CD4-positive, alpha-beta memory T cell (primary cell): ENCODE measurements at regions not wholly inside any gene's neighbourhood (a gene's known extent, or its start where the extent isn't known, plus 50 kb on each side); places are given as distances from the start of the nearest gene placed in this dataset.

ENCODE experiments used
- CTCF ChIA-PET: fragments of 350-600 bp; sonication (Branson Sonifier 250); formaldehyde crosslinking; loops from one replicate; lab custom pipeline; 2021; ENCODE audit warnings: inconsistent platforms; ENCODE audit not compliant: partially characterized antibody; lab: Charles Lee
- POLR2A ChIA-PET: fragments of 350-600 bp; sonication (Branson Sonifier 250); formaldehyde crosslinking; loops from one replicate; lab custom pipeline; 2021; ENCODE audit not compliant: partially characterized antibody; lab: Charles Lee
- DNase-seq, 5 donors: peaks; one replicate each; pipeline versions ENCODE4 v3.0.0 to v3.0.0-alpha.2; 2020 to 2022; ENCODE audit warnings: mixed read lengths in 1 of 5
- H3K27ac ChIP-seq: one replicate; pipeline ENCODE4 v1.7.0; 2013; ENCODE audit warnings: low read depth, low read length
- H3K27me3 ChIP-seq: 2 replicates; pipeline ENCODE4 v1.7.0; 2013; ENCODE audit warnings: mild to moderate bottlenecking, low read length, moderate library complexity; ENCODE audit not compliant: insufficient read depth
- H3K36me3 ChIP-seq: 2 replicates; pipeline ENCODE4 v1.7.0; 2013; ENCODE audit warnings: mild to moderate bottlenecking, low read length, moderate library complexity; ENCODE audit not compliant: insufficient read depth
- H3K4me1 ChIP-seq: 2 replicates; pipeline ENCODE4 v1.7.0; 2013; ENCODE audit warnings: mild to moderate bottlenecking, low read length, moderate library complexity; ENCODE audit not compliant: insufficient read depth
- H3K4me3 ChIP-seq, 2 donors: one replicate each; pipeline ENCODE4 v1.7.0; 2013; ENCODE audit warnings: low read length in 2 of 2, mild to moderate bottlenecking in 1 of 2
- H3K9me3 ChIP-seq, 2 donors: one replicate each; pipeline ENCODE4 v1.7.0; 2013; ENCODE audit warnings: low read length in 2 of 2, control low read depth in 1 of 2; ENCODE audit not compliant: control insufficient read depth in 1 of 2
- H3K27ac Mint-ChIP-seq, 7 donors: one replicate each; pipeline ENCODE4 v1.8.0; 2020 to 2021; ENCODE audit warnings: mixed read lengths in 7 of 7, mild to moderate bottlenecking in 6 of 7, inconsistent platforms in 3 of 7, moderate library complexity in 3 of 7
- H3K27me3 Mint-ChIP-seq, 2 donors: one replicate each; pipeline ENCODE4 v1.8.0; 2020 to 2021; ENCODE audit warnings: mixed read lengths in 2 of 2
- H3K36me3 Mint-ChIP-seq, 2 donors: one replicate each; pipeline ENCODE4 v1.8.0; 2020 to 2021; ENCODE audit warnings: mixed read lengths in 2 of 2, inconsistent platforms in 1 of 2, mild to moderate bottlenecking in 1 of 2
- H3K4me1 Mint-ChIP-seq, 4 donors: one replicate each; pipeline ENCODE4 v1.8.0; 2020 to 2021; ENCODE audit warnings: mixed read lengths in 4 of 4, mild to moderate bottlenecking in 1 of 4
- H3K4me3 Mint-ChIP-seq, 8 donors: one replicate each; pipeline ENCODE4 v1.8.0; 2020 to 2021; ENCODE audit warnings: mixed read lengths in 8 of 8, mild to moderate bottlenecking in 7 of 8, moderate library complexity in 6 of 8, inconsistent platforms in 3 of 8
- H3K9me3 Mint-ChIP-seq, 8 donors: one replicate each; pipeline ENCODE4 v1.8.0; 2020 to 2021; ENCODE audit warnings: mixed read lengths in 8 of 8, mild to moderate bottlenecking in 5 of 8, inconsistent platforms in 3 of 8, moderate library complexity in 1 of 8
- intact Hi-C: fragments of 100-400 bp; cut with micrococcal nuclease; formaldehyde crosslinking; loops from one replicate; pipeline ENCODE4 v1.15.1; 2023

GRCh38 chr5:159836691-159837090, 79.6 kb upstream of the ADRA1B start:
- H3K27ac ChIP-seq = no peak overlapping the region
- H3K4me1 Mint-ChIP-seq = no peaks in the 10 kb centered on the region
- H3K27ac Mint-ChIP-seq = no peak overlapping the region
- ChIA-PET CTCF (no interaction called here), POLR2A (no interaction called here)
- H3K4me1 ChIP-seq = no peaks in the 10 kb centered on the region
- no peaks in the 10 kb centered on the region for H3K36me3 Mint-ChIP-seq
- H3K36me3 ChIP-seq = no peaks in the 10 kb centered on the region
- no peak overlapping the region for H3K4me3 ChIP-seq
- intact Hi-C loops = no loop called here
- H3K27me3 ChIP-seq = no peaks in the 10 kb centered on the region
- DNase-seq = no peak
- H3K27me3 Mint-ChIP-seq = peaks cover 10 to 12% of the 10 kb centered on the region in 2 donors
- no peaks in the 10 kb centered on the region for H3K9me3 ChIP-seq
- H3K4me3 Mint-ChIP-seq = no peak overlapping the region
- H3K9me3 Mint-ChIP-seq = no peaks in the 10 kb centered on the region

GRCh38 chr5:159837860-159838259, 78.4 kb upstream of the ADRA1B start:
- POLR2A ChIA-PET = no interaction called here

GRCh38 chr5:159838551-159839222, 77.6 kb upstream of the ADRA1B start:
- no peak overlapping the region for H3K4me3 Mint-ChIP-seq
- no peaks in the 10 kb centered on the region for H3K4me1 Mint-ChIP-seq
- no peak overlapping the region for H3K27ac Mint-ChIP-seq
- DNase-seq = no peak
- no peaks in the 10 kb centered on the region for H3K4me1 ChIP-seq
- no peak overlapping the region for H3K27ac ChIP-seq
- no peaks in the 10 kb centered on the region for H3K36me3 Mint-ChIP-seq
- no peaks in the 10 kb centered on the region for H3K36me3 ChIP-seq
- no peak overlapping the region for H3K4me3 ChIP-seq
- H3K27me3 Mint-ChIP-seq = peaks cover 7 to 10% of the 10 kb centered on the region in 2 donors
- ChIA-PET POLR2A (no interaction called here), CTCF (no interaction called here)
- H3K27me3 ChIP-seq = no peaks in the 10 kb centered on the region
- H3K9me3 ChIP-seq = no peaks in the 10 kb centered on the region
- no peaks in the 10 kb centered on the region for H3K9me3 Mint-ChIP-seq
- intact Hi-C loops = no loop called here

More at GRCh38 chr5:159837860-159838259, 78.4 kb upstream of the ADRA1B start:
- Histone ChIP-seq H3K9me3 (no peaks in the 10 kb centered on the region), H3K27me3 (no peaks in the 10 kb centered on the region), H3K36me3 (no peaks in the 10 kb centered on the region), H3K4me3 (no peak overlapping the region), H3K4me1 (no peaks in the 10 kb centered on the region), H3K27ac (no peak overlapping the region)
- H3K4me3 Mint-ChIP-seq = no peak overlapping the region
- DNase-seq = no peak
- peaks cover 10 to 12% of the 10 kb centered on the region in 2 donors for H3K27me3 Mint-ChIP-seq
- H3K36me3 Mint-ChIP-seq = no peaks in the 10 kb centered on the region
- CTCF ChIA-PET = no interaction called here
- H3K9me3 Mint-ChIP-seq = no peaks in the 10 kb centered on the region
- intact Hi-C loops = no loop called here
- no peaks in the 10 kb centered on the region for H3K4me1 Mint-ChIP-seq
- H3K27ac Mint-ChIP-seq = no peak overlapping the region

GRCh38 chr5:159844267-159845121, 71.8 kb upstream of the ADRA1B start:
- H3K9me3 Mint-ChIP-seq = peaks cover 0 to 2% (median 0%) of the 10 kb centered on the region in 8 donors
- Histone ChIP-seq H3K9me3 (no peaks in the 10 kb centered on the region), H3K27me3 (no peaks in the 10 kb centered on the region), H3K27ac (no peak overlapping the region), H3K4me1 (no peaks in the 10 kb centered on the region), H3K4me3 (no peak overlapping the region), H3K36me3 (no peaks in the 10 kb centered on the region)
- POLR2A ChIA-PET = no interaction called here
- no peaks in the 10 kb centered on the region for H3K4me1 Mint-ChIP-seq
- no peak overlapping the region for H3K4me3 Mint-ChIP-seq
- intact Hi-C loops = no loop called here
- H3K27me3 Mint-ChIP-seq = peaks cover 9 to 10% of the 10 kb centered on the region in 2 donors
- no peaks in the 10 kb centered on the region for H3K36me3 Mint-ChIP-seq
- CTCF ChIA-PET = no interaction called here
- no peak for DNase-seq
- no peak overlapping the region for H3K27ac Mint-ChIP-seq

GRCh38 chr5:159849437-159850083, 66.7 kb upstream of the ADRA1B start:
- intact Hi-C loops = no loop called here
- H3K36me3 Mint-ChIP-seq = no peaks in the 10 kb centered on the region
- H3K27ac ChIP-seq = no peak overlapping the region
- no peak overlapping the region for H3K4me3 ChIP-seq
- H3K4me1 ChIP-seq = no peaks in the 10 kb centered on the region
- H3K36me3 ChIP-seq = no peaks in the 10 kb centered on the region
- peaks cover 0 to 9% (median 0%) of the 10 kb centered on the region in 8 donors for H3K9me3 Mint-ChIP-seq
- no peaks in the 10 kb centered on the region for H3K4me1 Mint-ChIP-seq
- H3K9me3 ChIP-seq = no peaks in the 10 kb centered on the region
- ChIA-PET CTCF (no interaction called here), POLR2A (no interaction called here)
- H3K27me3 ChIP-seq = no peaks in the 10 kb centered on the region
- no peak overlapping the region for H3K27ac Mint-ChIP-seq
- DNase-seq = no peak
- no peak overlapping the region for H3K4me3 Mint-ChIP-seq
- peaks cover 2 to 6% of the 10 kb centered on the region in 2 donors for H3K27me3 Mint-ChIP-seq

GRCh38 chr5:159850160-159850559, 66.1 kb upstream of the ADRA1B start:
- no peak overlapping the region for H3K27ac Mint-ChIP-seq
- H3K27me3 ChIP-seq = no peaks in the 10 kb centered on the region
- DNase-seq = no peak
- H3K4me1 Mint-ChIP-seq = no peaks in the 10 kb centered on the region
- no peaks in the 10 kb centered on the region for H3K36me3 ChIP-seq
- no peaks in the 10 kb centered on the region for H3K36me3 Mint-ChIP-seq
- H3K9me3 Mint-ChIP-seq = peaks cover 0 to 9% (median 0%) of the 10 kb centered on the region in 8 donors
- ChIA-PET CTCF (no interaction called here), POLR2A (no interaction called here)
- H3K27me3 Mint-ChIP-seq = peaks cover 2 to 7% of the 10 kb centered on the region in 2 donors
- H3K4me3 ChIP-seq = no peak overlapping the region
- intact Hi-C loops = no loop called here
- H3K4me3 Mint-ChIP-seq = no peak overlapping the region
- no peaks in the 10 kb centered on the region for H3K9me3 ChIP-seq
- no peaks in the 10 kb centered on the region for H3K4me1 ChIP-seq
- no peak overlapping the region for H3K27ac ChIP-seq

- Mint-ChIP-seq H3K4me1 (no peaks in the 10 kb centered on the region), H3K4me3 (no peak overlapping the region), H3K36me3 (no peaks in the 10 kb centered on the region), H3K27ac (no peak overlapping the region), H3K9me3 (peaks cover 0 to 9% (median 0%) of the 10 kb centered on the region in 8 donors), H3K27me3 (peaks cover 5 to 10% of the 10 kb centered on the region in 2 donors)
- Histone ChIP-seq H3K4me3 (no peak overlapping the region), H3K27ac (no peak overlapping the region), H3K4me1 (no peaks in the 10 kb centered on the region), H3K27me3 (no peaks in the 10 kb centered on the region), H3K36me3 (no peaks in the 10 kb centered on the region), H3K9me3 (no peaks in the 10 kb centered on the region)
- POLR2A ChIA-PET = interaction anchor here (0.6 kb wide), 1 partner anchor 96 kb away, joined by 3 read pairs; no protein-coding TSS in a partner anchor
- CTCF ChIA-PET = no interaction called here
- no peak for DNase-seq
- intact Hi-C loops = no loop called here
Measured at GRCh38 chr5:159851053-159851452, 65.2 kb upstream of the ADRA1B start.
